ENCODE measurements at regions not wholly inside any gene's neighbourhood (a gene's known extent, or its start where the extent isn't known, plus 50 kb on each side); places are given as distances from the start of the nearest gene placed in this dataset.
"Not testable (repeated sequence)": the region's sequence is repeated elsewhere in the genome, so short reads cannot be mapped to it uniquely, and the experiment has no call there.

GRCh38 chr3:35141406-35141805 lies 497.9 kb upstream of the ARPP21 start:
- DNase-seq (ENCODE audit: low spot score in 2 of 2), result no peak
- no peaks in the 10 kb centered on the region for H3K9me3 ChIP-seq
- no peaks in the 10 kb centered on the region for H3K4me1 ChIP-seq
- H3K27ac ChIP-seq, result no peak overlapping the region
- no peaks in the 10 kb centered on the region for H3K36me3 ChIP-seq
- intact Hi-C loops (cut with DNase I), result no loop called here
- H3K4me3 ChIP-seq, result no peak overlapping the region
- no peak for TF ChIP-seq CTCF (IDR thresholded peaks at IDR 0.05)
- no peaks in the 10 kb centered on the region for H3K27me3 ChIP-seq

- DNase-seq (ENCODE audit: low spot score in 2 of 2), result no peak
- intact Hi-C loops (cut with DNase I), result no loop called here
Observed at GRCh38 chr3:35144011-35144410, 495.3 kb upstream of the ARPP21 start.

GRCh38 chr3:35146256-35147035 lies 492.9 kb upstream of the ARPP21 start:
- H3K9me3 ChIP-seq; H3K36me3 ChIP-seq; H3K4me1 ChIP-seq; intact Hi-C loops (cut with DNase I); DNase-seq (ENCODE audit: low spot score in 2 of 2); H3K4me3 ChIP-seq; H3K27ac ChIP-seq; H3K27me3 ChIP-seq: not testable (repeated sequence)

More at GRCh38 chr3:35144011-35144410, 495.3 kb upstream of the ARPP21 start:
- H3K4me1 ChIP-seq, result no peaks in the 10 kb centered on the region
- H3K4me3 ChIP-seq, result no peak overlapping the region
- no peaks in the 10 kb centered on the region for H3K27me3 ChIP-seq
- no peaks in the 10 kb centered on the region for H3K9me3 ChIP-seq
- TF ChIP-seq CTCF (IDR thresholded peaks at IDR 0.05), result no peak
- H3K36me3 ChIP-seq, result no peaks in the 10 kb centered on the region
- H3K27ac ChIP-seq, result no peak overlapping the region

- no peak for TF ChIP-seq CTCF (IDR thresholded peaks at IDR 0.05)
Observed at GRCh38 chr3:35183927-35184675, 455.2 kb upstream of the ARPP21 start.

GRCh38 chr3:35184775-35185174 lies 454.6 kb upstream of the ARPP21 start:
- TF ChIP-seq CTCF (IDR thresholded peaks at IDR 0.05), result no peak
- intact Hi-C loops (cut with DNase I), result no loop called here
- Histone ChIP-seq H3K4me3 (no peak overlapping the region), H3K27ac (no peak overlapping the region), H3K9me3 (no peaks in the 10 kb centered on the region), H3K4me1 (no peaks in the 10 kb centered on the region), H3K27me3 (no peaks in the 10 kb centered on the region), H3K36me3 (no peaks in the 10 kb centered on the region)
- DNase-seq (ENCODE audit: low spot score in 2 of 2), result no peak

More at GRCh38 chr3:35183927-35184675, 455.2 kb upstream of the ARPP21 start:
- no peak for DNase-seq (ENCODE audit: low spot score in 2 of 2)
- Histone ChIP-seq H3K9me3 (no peaks in the 10 kb centered on the region), H3K4me1 (no peaks in the 10 kb centered on the region), H3K36me3 (no peaks in the 10 kb centered on the region), H3K27ac (no peak overlapping the region), H3K4me3 (no peak overlapping the region), H3K27me3 (no peaks in the 10 kb centered on the region)
- intact Hi-C loops (cut with DNase I), result no loop called here

GRCh38 chr3:35187908-35188307 lies 451.4 kb upstream of the ARPP21 start:
- no peaks in the 10 kb centered on the region for H3K9me3 ChIP-seq
- no peak for TF ChIP-seq CTCF (IDR thresholded peaks at IDR 0.05)
- no peaks in the 10 kb centered on the region for H3K36me3 ChIP-seq
- H3K27me3 ChIP-seq, result no peaks in the 10 kb centered on the region
- no peaks in the 10 kb centered on the region for H3K4me1 ChIP-seq
- no peak for DNase-seq (ENCODE audit: low spot score in 2 of 2)
- H3K4me3 ChIP-seq, result no peak overlapping the region
- intact Hi-C loops (cut with DNase I), result no loop called here
- H3K27ac ChIP-seq, result no peak overlapping the region

All from ascending aorta (tissue), 2 donors.